HG03159 (cell line): ENCODE measurements at regions not wholly inside any gene's neighbourhood (a gene's known extent, or its start where the extent isn't known, plus 50 kb on each side); places are given as distances from the start of the nearest gene placed in this dataset.

ENCODE experiments used
- ATAC-seq: cut with Tn5 transposase; IDR thresholded peaks from one replicate; pipeline ENCODE4 v1.9.1; 2021; ENCODE audit warnings: mild to moderate bottlenecking, moderate library complexity; ENCODE audit not compliant: unreplicated experiment

DNA sequence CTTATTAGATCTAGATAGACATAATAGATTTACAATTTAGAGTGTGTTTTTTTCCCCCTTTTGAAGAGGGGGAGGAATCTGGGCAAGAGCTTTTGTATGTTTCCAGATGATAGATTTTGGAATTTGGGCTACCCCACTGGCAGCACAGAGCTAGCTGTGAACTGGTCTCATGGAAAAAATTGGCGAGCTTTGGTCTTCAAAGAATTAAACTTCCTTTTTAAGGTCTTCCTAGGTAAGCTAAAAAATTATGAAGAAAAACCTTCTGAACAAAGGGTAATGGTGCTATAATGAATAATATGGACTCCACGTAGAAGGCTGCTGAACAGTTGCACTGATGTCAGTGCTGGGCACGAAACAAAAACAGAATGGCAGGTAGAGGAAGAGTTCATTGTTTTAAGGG lies 109.3 kb downstream of the ZIC5 start:
- ATAC-seq: no peak

DNA sequence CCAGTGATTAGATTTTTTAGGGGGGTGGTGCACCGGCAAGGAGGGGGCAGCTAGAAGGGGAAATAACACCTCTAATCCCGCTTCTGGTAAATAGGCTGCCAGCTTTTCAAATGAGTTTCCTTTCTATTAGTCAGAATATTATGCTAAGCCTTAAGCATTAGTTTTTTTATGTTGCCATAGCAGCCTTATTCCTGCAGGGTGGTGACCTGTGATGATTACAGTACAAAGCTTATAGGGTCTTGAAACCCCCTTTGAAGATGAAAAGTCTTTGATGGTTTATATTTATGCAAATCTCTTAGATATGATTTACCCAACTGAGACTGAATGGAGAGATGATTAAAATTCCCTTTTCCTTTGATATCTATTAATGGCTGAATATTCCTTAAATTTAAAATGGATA lies 109.8 kb downstream of the ZIC5 start:
- ATAC-seq: no peak

DNA sequence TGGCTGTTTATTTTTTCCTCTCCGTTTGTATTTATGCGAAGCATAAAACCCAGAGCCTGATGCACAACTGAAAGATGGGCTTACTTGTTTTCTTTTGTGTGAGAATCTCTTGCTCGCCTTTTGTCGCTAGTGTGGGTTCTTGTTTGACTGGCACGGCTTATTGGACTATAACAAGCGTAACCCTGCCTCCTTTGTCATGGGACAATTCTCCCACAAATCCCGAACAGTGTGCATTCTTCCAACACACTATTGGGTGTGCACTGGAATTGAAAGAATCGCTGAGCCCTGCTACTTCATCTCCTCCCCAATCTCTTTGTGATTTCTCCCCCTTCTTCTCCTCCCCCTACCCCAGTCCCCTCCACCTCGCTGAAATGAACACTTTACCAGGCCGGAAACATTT lies 110.8 kb downstream of the ZIC5 start:
- ATAC-seq: no peak

DNA sequence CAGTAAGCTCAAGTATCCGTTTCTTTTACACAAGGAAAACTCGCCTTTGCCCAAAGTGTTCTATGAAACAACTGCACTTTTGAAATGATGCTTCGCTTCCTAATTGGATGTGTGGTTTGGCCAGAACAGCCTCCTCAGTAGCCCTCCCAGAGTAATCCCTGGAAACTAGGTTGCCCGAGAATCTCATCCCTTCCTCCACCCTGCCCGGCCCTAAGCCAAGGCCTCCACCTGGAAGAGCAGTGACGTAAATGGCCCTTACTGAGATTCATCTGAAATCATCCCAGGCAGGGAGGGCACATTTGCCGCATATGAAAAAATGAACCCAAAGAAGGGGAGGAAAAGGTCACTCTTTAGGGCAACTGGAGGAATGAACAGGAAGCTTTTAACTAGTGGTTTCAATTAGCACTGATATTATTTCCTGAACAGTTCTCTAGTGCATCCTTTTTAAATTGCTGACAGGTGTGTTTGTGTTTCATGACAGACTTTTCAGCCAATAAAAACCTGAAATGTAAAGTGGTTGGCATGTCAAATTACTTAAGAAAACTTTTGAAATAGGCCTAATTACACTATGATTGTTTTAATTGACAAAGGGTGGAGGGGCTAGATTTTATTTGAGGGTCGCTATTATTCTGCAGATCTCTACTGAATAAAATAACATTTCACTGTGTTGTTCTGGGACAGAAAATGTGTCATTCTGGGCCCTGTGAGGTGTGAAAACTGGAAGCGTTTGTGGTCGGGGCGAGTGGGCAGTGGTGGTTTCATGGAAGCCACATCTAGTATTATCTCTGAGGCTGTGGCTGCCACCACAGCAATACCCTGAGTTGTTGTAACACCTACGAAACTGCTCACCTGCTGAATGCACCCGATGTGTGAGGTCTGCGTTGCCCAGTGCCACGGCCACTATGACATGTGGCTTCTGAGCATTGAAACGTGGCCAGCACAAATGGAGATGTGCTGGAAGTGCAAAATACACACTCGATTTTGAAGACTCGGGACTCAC lies 112.1 kb downstream of the ZIC5 start:
- peak; percentile 53 for ATAC-seq

DNA sequence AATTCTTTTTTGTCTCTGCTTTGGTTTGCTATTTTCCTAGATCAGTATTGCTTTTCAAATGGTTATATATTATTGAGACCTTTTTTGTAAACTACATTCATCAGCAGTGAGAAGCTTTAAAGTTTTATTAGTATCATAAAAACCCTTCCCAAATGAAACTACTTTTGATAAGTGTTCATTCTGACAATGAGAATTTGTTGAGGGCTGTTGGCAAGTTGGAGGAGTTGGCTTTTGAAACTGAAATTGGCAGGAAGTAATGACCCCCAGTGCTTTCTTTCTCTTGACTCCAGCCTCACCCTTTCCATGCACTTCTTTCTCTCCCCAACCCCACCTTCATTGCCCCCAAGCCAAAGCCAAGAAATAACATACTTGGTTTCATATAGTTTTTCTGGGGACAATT lies 113.8 kb downstream of the ZIC5 start:
- ATAC-seq: no peak

DNA sequence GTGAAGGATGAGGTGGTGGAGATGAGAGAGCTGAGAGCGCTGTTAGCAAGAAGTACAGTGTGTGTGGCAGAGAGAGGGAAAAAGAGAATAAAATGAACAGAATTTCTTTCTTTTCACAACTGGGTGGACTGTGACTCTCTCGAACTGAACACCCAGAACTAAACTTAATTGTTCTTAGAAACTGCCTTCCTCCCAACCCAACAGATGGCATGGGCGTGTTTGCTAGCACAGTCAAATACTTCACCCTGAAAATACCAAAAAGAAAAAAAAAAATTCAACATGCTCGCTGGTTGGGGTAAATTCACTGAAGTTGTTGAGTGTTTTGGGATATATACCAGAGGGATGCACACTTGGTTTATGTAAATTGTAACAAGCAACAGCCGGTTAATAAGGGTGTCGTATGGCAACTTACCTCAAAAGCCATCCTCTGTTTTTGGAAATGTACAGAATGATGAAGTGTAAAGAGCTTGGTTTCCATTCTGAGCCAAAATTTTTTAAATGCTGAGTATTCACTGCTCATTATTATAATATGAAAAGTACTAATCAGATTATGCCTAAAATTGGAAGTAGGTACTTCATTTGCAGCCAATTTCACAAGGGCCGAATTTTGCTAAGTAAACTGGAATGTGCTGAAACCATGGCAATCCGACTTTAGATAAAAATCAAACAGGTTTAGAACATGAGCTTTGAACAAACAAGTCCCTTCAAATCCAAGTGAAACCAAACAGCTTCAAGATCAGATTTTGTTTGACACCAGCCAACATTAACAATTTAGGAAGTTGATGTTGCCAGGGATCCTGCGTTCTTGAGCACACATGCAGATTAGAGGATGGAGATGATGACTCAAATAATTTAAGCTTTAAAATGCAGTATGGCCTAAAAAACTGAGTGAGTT lies 115.8 kb downstream of the ZIC5 start:
- no peak for ATAC-seq

DNA sequence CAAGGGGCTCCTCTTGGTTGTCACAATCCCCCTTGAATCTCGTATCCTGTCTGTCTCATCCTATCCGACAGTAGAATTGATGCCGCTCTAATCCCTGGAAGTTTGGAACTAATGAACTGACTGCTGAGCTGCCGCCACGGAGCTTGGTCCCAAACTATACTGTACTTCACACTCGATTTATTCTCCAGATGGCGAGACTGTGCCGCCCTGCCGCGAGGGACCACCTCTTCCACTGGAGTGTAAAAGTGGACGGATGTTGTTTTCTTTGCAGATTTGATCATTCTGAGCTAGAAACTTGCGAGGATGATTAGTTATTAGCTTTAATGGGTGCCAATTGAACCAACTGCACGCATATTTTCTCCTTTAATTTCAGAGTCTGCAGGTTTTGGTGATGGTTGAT lies 117.2 kb downstream of the ZIC5 start:
- no peak for ATAC-seq

DNA sequence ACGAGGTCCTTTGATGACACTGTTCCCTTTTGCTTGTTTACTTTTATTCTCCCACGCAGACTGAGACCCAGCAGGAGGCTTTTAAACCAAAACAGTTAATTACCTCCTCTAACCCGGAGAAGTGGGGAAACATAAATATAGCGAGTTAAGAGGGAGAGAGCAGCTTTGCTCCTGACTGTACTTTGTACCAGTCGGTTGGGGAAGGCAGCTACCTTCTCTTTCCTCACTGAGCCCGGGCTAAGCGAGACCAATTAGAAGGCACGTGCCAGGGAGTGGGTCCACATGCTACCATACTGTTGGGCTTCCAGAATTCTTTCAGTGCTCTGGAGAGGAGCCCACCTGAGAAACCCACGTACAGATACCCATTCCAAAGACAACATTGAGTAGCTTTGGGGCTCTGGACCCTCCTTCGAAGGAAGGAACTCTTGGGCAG lies 124.2 kb downstream of the ZIC5 start:
- no peak for ATAC-seq

DNA sequence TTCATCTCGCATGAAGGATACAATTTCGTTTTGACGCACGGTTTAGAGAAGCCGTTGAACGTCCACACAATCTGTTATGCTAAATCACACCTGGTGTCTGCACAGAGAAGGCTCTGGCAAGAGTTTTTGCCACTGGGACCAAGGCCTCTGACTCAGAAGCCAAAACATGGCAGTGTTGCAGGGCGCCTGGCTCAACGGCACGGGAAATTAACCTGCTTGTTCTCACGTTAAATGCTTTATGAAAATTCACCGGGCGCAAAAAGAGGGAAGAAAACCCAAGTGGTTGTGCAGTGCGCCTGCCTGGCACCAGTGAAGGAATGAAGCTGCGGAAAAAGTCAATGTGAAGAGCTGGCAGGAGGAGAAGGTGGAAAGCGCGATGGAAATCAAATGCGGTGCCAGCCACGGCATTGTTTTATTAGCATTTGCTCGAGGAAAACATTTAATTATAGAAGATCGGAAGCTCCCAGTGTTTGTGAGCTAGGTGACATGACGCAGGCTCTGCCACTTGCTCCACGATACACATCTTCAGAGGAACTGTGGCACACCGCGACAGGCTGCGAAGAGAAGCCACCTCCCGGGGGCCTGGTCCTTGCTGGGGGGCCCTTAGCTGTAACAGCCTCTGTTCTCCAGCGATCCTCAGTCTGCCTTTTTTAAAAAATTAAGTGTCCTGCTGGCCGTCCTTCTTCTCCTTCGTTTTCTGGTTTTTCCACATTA lies 126.2 kb downstream of the ZIC5 start:
- no peak for ATAC-seq

DNA sequence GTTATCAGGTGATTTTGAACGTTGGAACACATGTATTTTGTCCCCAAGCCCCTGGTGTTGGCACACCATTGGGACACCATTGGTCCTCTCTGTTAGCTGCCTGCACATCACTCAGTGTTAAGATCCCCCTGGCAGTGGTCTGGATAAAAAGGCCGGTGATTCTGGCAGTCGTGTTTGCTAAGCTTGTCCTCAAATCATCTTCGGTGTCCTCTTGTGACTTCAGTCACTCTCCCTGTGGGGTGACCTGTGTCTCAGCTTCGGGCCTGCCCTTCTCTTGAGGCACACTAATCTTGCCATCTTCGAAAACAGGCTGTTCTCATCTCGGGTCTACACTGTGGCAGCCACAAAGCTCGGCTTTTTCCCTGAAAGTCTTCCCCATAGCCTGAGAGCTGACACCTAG lies 127.1 kb downstream of the ZIC5 start:
- no peak for ATAC-seq

DNA sequence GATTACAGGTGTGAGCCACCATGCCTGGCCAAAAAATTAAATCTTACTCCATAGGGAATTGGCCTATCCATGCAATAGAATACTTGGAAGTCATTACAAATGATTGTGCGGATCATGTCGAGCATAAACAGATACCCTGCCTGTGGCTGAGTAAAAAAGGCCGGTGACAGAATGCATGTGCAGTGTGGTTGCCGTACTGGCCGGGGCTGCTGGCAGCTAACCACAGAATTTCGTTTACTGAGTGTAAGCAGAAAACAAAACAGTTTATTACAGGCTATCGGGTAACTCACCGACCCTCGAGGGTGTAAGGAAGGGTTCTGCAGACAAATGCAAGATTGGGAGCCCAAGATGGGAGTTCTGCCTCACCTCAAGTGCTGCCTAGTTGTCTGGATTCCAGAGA lies 127.7 kb downstream of the ZIC5 start:
- no peak for ATAC-seq

DNA sequence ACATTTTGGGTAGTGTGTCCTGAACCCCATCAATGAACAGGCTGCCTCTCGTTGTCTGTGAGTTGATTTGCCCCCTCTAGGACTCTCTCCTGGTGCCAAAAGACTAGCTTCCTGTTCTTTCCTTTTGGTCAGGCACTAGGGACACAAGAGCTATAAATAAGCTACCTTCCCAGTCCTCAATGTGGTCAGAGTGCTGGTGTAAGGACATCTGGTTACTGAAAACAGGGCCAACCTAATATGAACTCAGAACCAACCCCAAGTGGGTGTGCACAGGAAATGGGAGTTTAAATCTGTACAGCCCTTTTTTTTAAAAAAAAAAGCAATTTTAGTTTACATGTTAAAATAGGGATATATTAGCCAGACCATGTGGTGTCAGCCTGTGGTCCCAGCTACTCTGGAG lies 129.2 kb downstream of the ZIC5 start:
- no peak for ATAC-seq

DNA sequence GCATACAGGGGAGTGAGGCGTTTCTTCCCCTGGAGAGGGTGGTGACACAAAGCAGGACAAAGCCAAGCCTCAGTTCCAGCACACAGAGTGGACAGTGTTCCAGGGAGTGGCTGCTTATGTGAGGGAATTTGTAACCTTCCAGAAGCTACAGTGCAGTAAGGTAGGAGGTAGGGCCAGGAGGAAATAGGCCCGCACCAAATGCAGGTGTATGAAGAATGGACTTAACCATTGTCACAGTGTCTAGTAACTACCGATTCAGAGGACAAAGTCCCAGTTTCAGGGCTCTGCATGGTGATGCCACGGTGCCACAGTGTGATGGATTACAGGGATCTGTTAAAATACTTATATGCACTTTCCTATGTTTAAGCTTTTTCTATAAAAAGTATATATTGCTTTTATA lies 135.3 kb downstream of the ZIC5 start:
- no peak for ATAC-seq

DNA sequence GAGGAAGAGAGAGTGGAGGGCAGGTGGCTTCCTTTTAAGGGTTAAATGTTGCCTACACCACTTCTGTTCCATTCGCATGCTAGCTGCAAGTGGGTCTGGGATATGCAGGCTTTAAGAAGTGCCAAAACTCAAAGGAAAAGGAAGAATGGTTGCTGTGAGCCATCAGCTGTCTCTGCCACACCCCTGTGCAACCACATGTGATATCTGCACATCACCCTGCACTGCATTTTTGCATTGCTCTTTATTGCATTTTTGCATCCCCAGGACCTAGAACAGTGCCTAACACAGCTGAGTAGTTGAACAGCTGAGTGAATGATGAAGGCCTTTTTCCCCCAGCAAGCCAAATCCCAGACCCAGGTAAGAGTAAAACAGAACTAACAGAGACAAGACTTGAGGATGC lies 136.1 kb downstream of the ZIC5 start:
- no peak for ATAC-seq

DNA sequence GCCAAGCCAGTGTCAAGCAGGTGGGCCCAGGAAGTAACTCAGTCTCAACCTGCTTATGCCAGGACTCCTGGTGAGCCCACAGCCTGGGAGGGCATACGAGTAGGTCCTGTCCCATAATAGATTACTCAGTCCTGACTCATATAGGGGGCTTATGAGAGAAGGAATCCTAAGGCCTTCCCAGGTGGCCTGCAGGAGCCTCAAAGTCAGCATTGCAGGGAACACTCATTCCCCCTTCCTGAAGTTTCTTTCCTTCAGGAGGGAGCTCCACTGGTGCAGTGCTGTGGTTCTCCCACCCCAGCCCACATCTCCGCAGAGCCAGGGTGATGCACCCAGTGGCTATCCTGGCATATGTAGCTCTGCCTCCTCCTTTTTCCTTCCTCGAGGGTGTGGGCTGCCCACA lies 137.3 kb downstream of the ZIC5 start:
- ATAC-seq: no peak

DNA sequence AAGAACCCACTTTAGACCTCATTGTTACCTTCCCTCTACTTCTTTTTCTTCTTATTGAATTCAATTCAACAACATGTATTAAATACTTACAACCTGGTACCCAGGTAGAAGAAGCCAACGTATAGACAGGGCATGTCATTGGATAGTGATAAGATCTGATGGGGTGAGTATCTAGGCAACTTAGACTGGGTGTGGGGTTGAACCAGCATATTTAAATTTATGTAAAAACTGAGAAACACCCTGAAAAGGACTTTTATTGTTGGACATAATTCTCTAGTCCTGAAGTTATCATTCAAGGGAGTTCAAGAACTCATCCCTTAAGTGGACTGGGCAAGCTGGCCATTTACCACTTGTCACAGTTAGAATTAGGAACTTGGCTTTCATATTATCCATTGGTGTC lies 139.2 kb downstream of the ZIC5 start:
- no peak for ATAC-seq

DNA sequence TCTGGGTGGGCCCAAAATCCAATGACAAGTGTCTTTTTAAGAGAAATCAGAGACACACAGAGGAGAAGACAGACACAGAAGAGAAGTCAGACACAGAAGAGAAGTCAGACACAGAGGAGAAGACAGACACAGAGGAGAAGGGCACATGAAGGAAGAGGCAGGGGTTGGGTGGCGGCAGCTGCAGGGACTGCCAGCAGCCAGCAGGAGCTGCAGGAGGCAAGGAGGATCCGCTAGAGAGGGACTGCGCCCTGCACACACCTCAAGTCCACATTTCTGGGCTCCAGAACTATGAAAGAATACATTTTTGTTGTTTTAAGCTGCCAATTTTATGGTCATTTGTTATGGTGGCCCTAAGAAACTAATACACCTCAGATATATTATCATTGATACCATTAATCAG lies 140.6 kb downstream of the ZIC5 start:
- no peak for ATAC-seq

DNA sequence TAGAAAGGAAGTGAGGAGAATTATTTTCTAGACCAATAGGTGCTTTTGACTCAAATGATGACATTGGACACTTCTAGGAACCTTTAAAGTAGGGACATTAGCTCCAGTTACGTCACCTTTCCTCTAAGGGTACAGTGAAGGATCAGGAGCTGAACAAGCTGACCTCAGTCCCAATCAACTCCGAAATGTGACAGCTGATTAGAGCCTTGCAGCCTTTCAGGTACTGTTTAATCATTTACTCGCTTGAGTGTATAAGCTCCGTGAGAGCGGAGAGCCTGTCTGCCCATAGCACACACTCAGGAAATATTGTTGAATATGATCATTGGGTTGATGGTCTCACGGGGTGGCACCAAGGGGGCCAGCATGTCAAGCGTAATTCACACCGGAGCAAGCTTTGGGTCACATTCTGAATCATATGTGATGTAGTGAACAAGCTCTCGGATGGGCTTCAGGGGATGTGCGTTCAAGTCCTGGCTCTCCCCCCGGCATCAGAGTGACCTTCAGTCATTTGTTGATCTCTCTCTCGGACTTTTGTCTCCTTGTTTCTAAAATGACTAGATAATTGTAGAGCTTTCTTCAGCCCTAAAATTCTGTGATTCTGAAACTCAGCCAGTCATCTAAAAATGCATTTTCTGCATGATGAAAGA lies 141.9 kb downstream of the ZIC5 start:
- no peak for ATAC-seq

DNA sequence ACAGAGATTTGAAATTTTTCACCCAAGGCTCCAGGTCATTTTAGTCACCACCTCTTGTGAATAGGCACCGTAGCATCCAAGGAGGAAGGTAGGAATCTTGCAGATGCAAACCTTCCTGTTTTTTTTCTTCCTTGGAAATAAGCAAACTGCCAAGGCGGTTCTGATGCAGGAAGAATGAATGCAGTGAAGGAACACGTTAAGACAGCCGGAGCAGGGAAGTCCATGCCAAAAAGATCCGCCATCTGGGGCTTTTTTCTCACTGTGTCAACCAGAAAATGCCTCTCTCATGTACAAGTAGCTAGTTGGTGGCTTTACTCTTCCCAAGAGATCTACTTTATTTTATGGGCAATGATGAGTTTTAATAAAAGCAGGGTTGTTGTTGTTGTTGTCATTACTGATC lies 142.4 kb downstream of the ZIC5 start:
- ATAC-seq: no peak

DNA sequence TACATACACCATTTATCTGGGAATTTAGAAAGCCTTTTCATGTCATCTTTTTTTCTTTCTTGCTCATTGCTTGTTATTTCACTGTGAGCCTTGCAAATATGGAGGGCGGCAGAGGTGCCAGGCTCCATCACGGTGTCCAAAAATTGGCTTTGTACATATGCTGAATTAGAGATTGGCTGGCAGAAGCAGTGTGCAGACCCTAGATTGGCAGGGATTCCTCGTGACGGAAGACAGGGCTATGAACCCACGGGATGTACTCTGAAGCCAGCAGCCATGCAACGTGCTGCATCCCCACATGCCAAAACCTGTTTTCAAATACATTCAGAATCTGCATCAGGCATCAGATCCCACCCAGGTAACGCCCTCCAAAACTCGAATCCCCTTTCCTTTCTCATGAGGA lies 142.8 kb downstream of the ZIC5 start:
- ATAC-seq: no peak

DNA sequence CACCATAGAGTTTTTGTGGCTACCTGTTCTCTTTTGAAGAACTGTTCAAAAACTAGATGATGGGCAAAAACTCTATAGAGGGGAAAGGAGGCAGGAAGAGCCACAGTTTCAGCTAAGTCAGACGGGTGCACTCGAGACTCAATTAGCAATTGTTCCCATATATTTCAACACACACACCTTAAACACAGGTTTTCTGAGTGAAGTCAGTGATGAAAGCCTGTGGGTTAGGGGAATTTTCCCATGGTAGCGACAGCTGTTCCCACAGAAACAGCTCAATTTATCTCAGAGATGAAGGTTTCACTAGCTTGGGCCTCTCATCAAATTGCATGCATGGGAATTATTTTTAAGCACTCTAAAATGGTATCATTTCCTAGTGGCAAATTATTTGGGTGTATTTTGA lies 143.4 kb downstream of the ZIC5 start:
- ATAC-seq: no peak
